Upper lobe of left lung (tissue), 4 donors: ENCODE measurements at regions not wholly inside any gene's neighbourhood (a gene's known extent, or its start where the extent isn't known, plus 50 kb on each side); places are given as distances from the start of the nearest gene placed in this dataset.

ENCODE experiments used
- POLR2A ChIP-seq, 4 donors: fragments of 450-650 bp; IDR thresholded peaks; one replicate each; pipeline ENCODE4 v1.5.1; 2016 to 2017; ENCODE audit warnings: antibody characterized with exemption in 4 of 4, mild to moderate bottlenecking in 2 of 4
- TF ChIP-seq, protein P1 (sequence below), 6 experiments: fragments of 450-650 bp in 4 of 6; fragments of 200-600 bp in 2 of 6; sonication (generic) in 2 of 6; IDR thresholded peaks; one replicate each; pipeline ENCODE4 v1.5.1; 2016 to 2019; ENCODE audit warnings: antibody characterized with exemption in 6 of 6

- TF ChIP-seq, protein P1, sequence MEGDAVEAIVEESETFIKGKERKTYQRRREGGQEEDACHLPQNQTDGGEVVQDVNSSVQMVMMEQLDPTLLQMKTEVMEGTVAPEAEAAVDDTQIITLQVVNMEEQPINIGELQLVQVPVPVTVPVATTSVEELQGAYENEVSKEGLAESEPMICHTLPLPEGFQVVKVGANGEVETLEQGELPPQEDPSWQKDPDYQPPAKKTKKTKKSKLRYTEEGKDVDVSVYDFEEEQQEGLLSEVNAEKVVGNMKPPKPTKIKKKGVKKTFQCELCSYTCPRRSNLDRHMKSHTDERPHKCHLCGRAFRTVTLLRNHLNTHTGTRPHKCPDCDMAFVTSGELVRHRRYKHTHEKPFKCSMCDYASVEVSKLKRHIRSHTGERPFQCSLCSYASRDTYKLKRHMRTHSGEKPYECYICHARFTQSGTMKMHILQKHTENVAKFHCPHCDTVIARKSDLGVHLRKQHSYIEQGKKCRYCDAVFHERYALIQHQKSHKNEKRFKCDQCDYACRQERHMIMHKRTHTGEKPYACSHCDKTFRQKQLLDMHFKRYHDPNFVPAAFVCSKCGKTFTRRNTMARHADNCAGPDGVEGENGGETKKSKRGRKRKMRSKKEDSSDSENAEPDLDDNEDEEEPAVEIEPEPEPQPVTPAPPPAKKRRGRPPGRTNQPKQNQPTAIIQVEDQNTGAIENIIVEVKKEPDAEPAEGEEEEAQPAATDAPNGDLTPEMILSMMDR (IDR thresholded peaks at IDR 0.05) = no peak
- TF ChIP-seq POLR2A (IDR thresholded peaks at IDR 0.05) = no peak
These were observed 389.4 kb downstream of the NPIPA8 start for GRCh38 chr16:17947165-17947564.
